SH-SY5Y (cell line): ENCODE measurements at regions not wholly inside any gene's neighbourhood (a gene's known extent, or its start where the extent isn't known, plus 50 kb on each side); places are given as distances from the start of the nearest gene placed in this dataset.

Experiments used
- GATA2 ChIP-seq: IDR thresholded peaks from 2 replicates; pipeline ENCODE4 v1.6.1; 2011; ENCODE audit warnings: mild to moderate bottlenecking, low read depth, low read length
- GATA3 ChIP-seq: IDR thresholded peaks from 2 replicates; pipeline ENCODE4 v1.6.1; 2011; ENCODE audit warnings: low read depth, mild to moderate bottlenecking, low read length, moderate library complexity

DNA sequence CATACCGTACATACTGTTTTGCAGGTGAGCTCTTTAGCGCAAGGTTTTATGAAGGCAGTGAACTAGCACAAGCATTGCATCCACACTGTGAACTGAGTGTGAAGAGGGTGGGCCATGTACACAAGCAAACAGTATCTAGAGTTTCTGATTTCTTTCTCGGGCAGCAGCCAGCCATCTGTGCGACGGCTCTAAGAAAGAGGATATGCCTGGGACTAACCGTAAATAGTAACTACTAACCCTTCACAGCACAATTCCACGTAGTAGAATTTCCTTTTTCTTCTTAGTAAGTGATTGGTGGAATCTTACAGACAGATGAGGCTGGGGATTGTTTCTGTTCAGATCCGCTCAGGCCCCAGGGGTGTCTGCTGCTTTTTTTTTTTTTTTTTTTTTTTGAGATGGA is 89.0 kb downstream of the DRD1 start:
- TF ChIP-seq GATA2 (no peak), GATA3 (no peak)
